ENCODE measurements at regions not wholly inside any gene's neighbourhood (a gene's known extent, or its start where the extent isn't known, plus 50 kb on each side); places are given as distances from the start of the nearest gene placed in this dataset.

- no peak for DNase-seq
Observed at GRCh38 chr1:175864625-175865024, 121.2 kb upstream of the TNR start.

- no peak for DNase-seq
Observed at GRCh38 chr1:175864183-175864582, 120.8 kb upstream of the TNR start.

- no peak for DNase-seq
Observed at GRCh38 chr1:175863299-175864050, 120.1 kb upstream of the TNR start.

- DNase-seq = no peak
Observed at GRCh38 chr1:175862408-175862807, 119.0 kb upstream of the TNR start.

GRCh38 chr1:175861626-175862367, 118.4 kb upstream of the TNR start:
- no peak for DNase-seq

GRCh38 chr1:175857756-175858155, 114.4 kb upstream of the TNR start:
- DNase-seq = no peak

- no peak for DNase-seq
Observed at GRCh38 chr1:175853681-175854080, 110.3 kb upstream of the TNR start.

- no peak for DNase-seq
Observed at GRCh38 chr1:175851749-175852148, 108.4 kb upstream of the TNR start.

GRCh38 chr1:175848329-175848728, 104.9 kb upstream of the TNR start:
- no peak for DNase-seq

- no peak for DNase-seq
Observed at GRCh38 chr1:175845985-175846384, 102.6 kb upstream of the TNR start.

- no peak for DNase-seq
Observed at GRCh38 chr1:175845338-175845737, 101.9 kb upstream of the TNR start.

- no peak for DNase-seq
Observed at GRCh38 chr1:175844877-175845276, 101.5 kb upstream of the TNR start.

GRCh38 chr1:175842550-175842949, 99.2 kb upstream of the TNR start:
- DNase-seq = no peak

GRCh38 chr1:175841738-175842187, 98.4 kb upstream of the TNR start:
- DNase-seq = no peak

- no peak for DNase-seq
Observed at GRCh38 chr1:175840787-175841186, 97.4 kb upstream of the TNR start.

- no peak for DNase-seq
Observed at GRCh38 chr1:175839779-175840669, 96.6 kb upstream of the TNR start.

- no peak for DNase-seq
Observed at GRCh38 chr1:175834597-175834996, 91.2 kb upstream of the TNR start.

- no peak for DNase-seq
Observed at GRCh38 chr1:175833951-175834350, 90.6 kb upstream of the TNR start.

GRCh38 chr1:175833502-175833901, 90.1 kb upstream of the TNR start:
- no peak for DNase-seq

GRCh38 chr1:175830500-175830899, 87.1 kb upstream of the TNR start:
- no peak for DNase-seq

GRCh38 chr1:175829845-175830244, 86.5 kb upstream of the TNR start:
- no peak for DNase-seq

- DNase-seq = no peak
Observed at GRCh38 chr1:175826705-175827104, 83.3 kb upstream of the TNR start.

GRCh38 chr1:175824079-175824478, 80.7 kb upstream of the TNR start:
- no peak for DNase-seq
